Activated naive CD4-positive, alpha-beta T cell treated with anti-CD3 and anti-CD28 coated beads, Interleukin-2, amount 10 ng/mL, durations not matched to agents 7 days and 5 days (primary cell): ENCODE measurements at regions not wholly inside any gene's neighbourhood (a gene's known extent, or its start where the extent isn't known, plus 50 kb on each side); places are given as distances from the start of the nearest gene placed in this dataset.
"Not testable (repeated sequence)": the region's sequence is repeated elsewhere in the genome, so short reads cannot be mapped to it uniquely, and the experiment has no call there.

Source experiments
- CTCF ChIA-PET: fragments of 350-600 bp; sonication (Branson Sonifier 250); formaldehyde crosslinking; loops from one replicate; lab custom pipeline; 2021; ENCODE audit warnings: antibody characterized with exemption; lab: Charles Lee
- DNase-seq: peaks from one replicate; pipeline ENCODE4 v3.0.0-alpha.2; 2020
- H3K27ac Mint-ChIP-seq: one replicate; pipeline ENCODE4 v1.8.0; 2021; ENCODE audit warnings: mild to moderate bottlenecking, moderate library complexity, mixed read lengths
- H3K27me3 Mint-ChIP-seq: one replicate; pipeline ENCODE4 v1.8.0; 2021; ENCODE audit warnings: mild to moderate bottlenecking, mixed read lengths
- H3K36me3 Mint-ChIP-seq: one replicate; pipeline ENCODE4 v1.8.0; 2021; ENCODE audit warnings: mixed read lengths
- H3K4me1 Mint-ChIP-seq: one replicate; pipeline ENCODE4 v1.8.0; 2021; ENCODE audit warnings: mixed read lengths
- H3K4me3 Mint-ChIP-seq: one replicate; pipeline ENCODE4 v1.8.0; 2021; ENCODE audit warnings: mild to moderate bottlenecking, moderate library complexity, mixed read lengths
- H3K9me3 Mint-ChIP-seq: one replicate; pipeline ENCODE4 v1.8.0; 2021; ENCODE audit warnings: mixed read lengths

- CTCF ChIA-PET, H3K4me1 Mint-ChIP-seq, H3K36me3 Mint-ChIP-seq, H3K9me3 Mint-ChIP-seq, H3K27me3 Mint-ChIP-seq, DNase-seq, H3K27ac Mint-ChIP-seq, H3K4me3 Mint-ChIP-seq: not testable (repeated sequence)
Measured at GRCh38 chr5:77894103-77894502, 118.0 kb upstream of the TBCA start.

- no peak overlapping the region for H3K4me3 Mint-ChIP-seq
- no peaks in the 10 kb centered on the region for H3K36me3 Mint-ChIP-seq
- H3K9me3 Mint-ChIP-seq: no peaks in the 10 kb centered on the region
- peaks cover 6% of the 10 kb centered on the region for H3K27me3 Mint-ChIP-seq
- H3K27ac Mint-ChIP-seq: no peak overlapping the region
- no peak for DNase-seq
- H3K4me1 Mint-ChIP-seq: no peaks in the 10 kb centered on the region
- CTCF ChIA-PET: no interaction called here
Measured at GRCh38 chr5:77893225-77893860, 117.2 kb upstream of the TBCA start.

DNA sequence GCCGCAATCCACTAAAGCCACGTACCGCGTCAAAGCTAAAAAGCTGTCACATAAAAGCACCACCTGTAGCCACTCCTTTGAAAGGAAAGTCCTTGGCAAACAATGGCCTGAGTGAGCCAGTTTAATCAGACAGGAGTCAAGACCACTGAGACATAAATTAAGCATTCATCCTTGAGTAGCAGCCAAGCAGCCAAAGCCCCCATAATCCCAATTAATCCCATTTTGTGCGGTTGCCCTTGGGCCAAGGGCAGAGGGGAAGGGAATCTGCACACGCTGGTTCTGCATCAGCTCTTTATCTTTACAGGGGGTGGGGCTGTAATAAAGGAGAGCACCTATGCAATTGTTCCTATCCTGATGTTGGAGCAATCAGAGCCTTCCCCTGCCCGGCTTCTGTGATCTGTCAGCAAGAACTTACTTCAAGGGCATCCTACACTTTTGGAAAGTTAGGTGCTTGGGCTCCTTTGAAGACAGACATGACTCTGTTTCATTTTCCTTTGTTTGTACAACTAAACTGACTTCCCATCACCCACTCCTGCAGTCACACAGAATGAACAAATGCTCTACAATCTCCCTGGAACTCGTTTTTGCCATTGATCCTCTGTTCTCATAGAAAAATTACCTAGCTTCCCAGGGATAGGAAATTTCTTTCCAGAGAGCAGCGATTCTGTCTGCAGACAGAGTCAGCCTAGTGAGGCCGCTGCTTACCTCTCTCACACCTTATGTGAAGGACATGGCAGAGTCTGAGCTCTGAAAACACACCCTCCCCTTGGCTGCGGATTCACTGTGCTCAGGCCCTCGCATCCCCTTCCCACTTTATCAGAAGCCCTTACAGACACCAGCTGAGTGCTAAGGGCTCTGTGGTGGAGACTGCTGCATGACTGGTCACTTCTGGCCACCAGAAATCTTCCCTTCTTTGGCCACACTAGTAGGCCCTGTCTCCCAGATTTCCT, 116.2 kb upstream of the TBCA start:
- H3K4me1 Mint-ChIP-seq: no peaks in the 10 kb centered on the region
- CTCF ChIA-PET: no interaction called here
- no peak overlapping the region for H3K4me3 Mint-ChIP-seq
- no peaks in the 10 kb centered on the region for H3K36me3 Mint-ChIP-seq
- peaks cover 6% of the 10 kb centered on the region for H3K27me3 Mint-ChIP-seq
- no peak for DNase-seq
- H3K9me3 Mint-ChIP-seq: no peaks in the 10 kb centered on the region
- H3K27ac Mint-ChIP-seq: no peak overlapping the region

DNA sequence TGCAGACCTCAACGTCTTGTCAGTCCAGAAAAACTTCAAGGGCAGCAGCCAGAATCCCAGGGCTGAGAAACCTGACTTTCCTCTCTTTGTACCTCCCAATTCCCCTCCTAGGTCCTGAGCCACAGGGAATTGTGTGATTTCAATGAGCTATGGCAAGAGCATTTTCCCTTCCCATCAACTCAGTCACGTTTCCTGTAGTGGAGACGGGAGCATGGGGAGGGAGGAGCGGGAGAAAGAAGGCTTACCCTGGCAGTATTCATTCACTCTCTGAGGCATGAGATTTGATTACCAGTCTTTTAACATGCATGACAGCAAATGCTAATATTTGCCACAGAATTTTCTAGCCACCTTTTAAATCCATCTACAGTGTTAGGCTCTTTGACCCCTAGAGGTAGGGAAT, 109.4 kb upstream of the TBCA start:
- peaks cover 24% of the 10 kb centered on the region for H3K27me3 Mint-ChIP-seq
- no peak for DNase-seq
- CTCF ChIA-PET: no interaction called here
- H3K9me3 Mint-ChIP-seq: no peaks in the 10 kb centered on the region
- H3K27ac Mint-ChIP-seq: no peak overlapping the region
- H3K4me3 Mint-ChIP-seq: no peak overlapping the region
- H3K4me1 Mint-ChIP-seq: peaks cover 2% of the 10 kb centered on the region
- no peaks in the 10 kb centered on the region for H3K36me3 Mint-ChIP-seq

DNA sequence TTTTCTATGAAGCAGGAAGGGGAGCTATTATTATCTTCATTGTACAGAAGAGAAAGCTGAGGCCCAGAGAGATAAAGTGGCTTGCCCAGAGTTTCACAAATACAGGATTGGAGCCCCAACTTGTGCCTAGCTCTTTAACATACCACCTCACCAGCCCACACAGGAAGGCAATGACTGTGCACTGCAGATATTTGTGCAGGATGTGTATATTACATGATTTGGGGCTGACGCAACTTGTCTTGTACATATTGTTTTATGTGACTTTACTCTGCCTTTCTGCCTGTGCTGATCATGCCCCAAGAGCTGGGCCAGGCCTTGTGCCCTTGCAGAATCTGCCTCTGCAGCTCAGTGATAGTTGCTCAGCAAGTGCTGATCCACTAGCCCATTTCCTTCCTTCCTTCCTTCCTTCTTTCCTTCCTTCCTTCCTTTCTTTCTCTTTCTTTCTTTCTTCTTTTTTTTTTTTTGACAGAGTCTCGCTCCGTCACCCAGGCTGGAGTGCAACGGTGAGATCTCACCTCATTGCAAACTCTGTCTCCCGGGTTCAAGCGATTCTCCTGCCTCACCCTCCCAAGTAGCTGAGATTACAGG, 106.6 kb upstream of the TBCA start:
- DNase-seq: no peak
- no peaks in the 10 kb centered on the region for H3K36me3 Mint-ChIP-seq
- H3K4me1 Mint-ChIP-seq: peaks cover 2% of the 10 kb centered on the region
- peaks cover 21% of the 10 kb centered on the region for H3K27me3 Mint-ChIP-seq
- no peaks in the 10 kb centered on the region for H3K9me3 Mint-ChIP-seq
- no peak overlapping the region for H3K4me3 Mint-ChIP-seq
- CTCF ChIA-PET: interaction anchor here (0.7 kb wide), 1 partner anchor 28 kb away, joined by 3 read pairs; no protein-coding TSS in a partner anchor
- no peak overlapping the region for H3K27ac Mint-ChIP-seq

- H3K4me1 Mint-ChIP-seq: peaks cover 2% of the 10 kb centered on the region
- H3K27ac Mint-ChIP-seq: no peak overlapping the region
- no peak for DNase-seq
- CTCF ChIA-PET: interaction anchor here (0.6 to 0.7 kb wide), 2 partner anchors 8 to 126 kb away, joined by 3 read pairs; no protein-coding TSS in a partner anchor
- no peaks in the 10 kb centered on the region for H3K9me3 Mint-ChIP-seq
- H3K27me3 Mint-ChIP-seq: peaks cover 21% of the 10 kb centered on the region
- H3K36me3 Mint-ChIP-seq: no peaks in the 10 kb centered on the region
- no peak overlapping the region for H3K4me3 Mint-ChIP-seq
Measured at GRCh38 chr5:77881528-77881927, 105.4 kb upstream of the TBCA start.

DNA sequence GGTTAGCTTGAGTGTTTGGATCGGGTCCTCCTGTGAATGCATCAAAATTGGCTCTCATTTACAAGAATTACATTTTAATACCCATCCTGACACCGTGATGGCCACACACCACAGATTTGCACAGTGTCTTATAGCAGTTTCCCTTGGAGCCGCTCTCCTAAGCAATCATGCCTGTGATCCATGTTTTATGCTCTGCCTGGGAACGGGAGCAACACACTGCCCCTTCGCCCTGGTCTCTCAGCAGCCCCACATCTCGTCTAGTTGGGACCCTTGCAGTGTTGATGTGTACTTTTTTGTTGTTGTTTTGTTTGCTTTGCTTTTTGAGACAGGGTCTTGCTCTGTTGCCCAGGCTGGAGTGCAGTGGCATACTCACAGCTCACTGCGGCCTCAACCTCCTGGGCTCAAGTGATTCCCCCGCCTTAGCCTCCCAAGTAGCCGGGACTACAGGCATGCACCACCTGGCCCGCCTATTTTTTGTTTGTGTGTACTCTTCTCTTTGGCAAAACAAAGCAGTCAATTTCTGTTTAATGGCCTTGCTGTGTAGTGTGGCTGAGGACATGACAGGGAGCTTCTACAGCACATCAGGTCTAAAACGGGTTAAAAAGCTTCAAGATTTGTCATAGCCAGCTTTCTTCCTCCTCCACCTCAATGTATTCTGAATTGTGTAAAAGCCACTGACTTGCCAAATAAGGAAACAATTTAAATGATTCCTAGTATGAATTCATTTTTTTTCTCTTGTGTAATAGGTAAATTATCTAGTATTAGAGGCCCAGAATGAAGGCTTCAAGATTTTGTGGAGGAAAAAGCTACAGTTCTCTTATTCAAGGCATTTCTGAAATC, 101.6 kb upstream of the TBCA start:
- Mint-ChIP-seq H3K4me3 (no peak overlapping the region), H3K27ac (no peak overlapping the region), H3K27me3 (peaks cover 8% of the 10 kb centered on the region), H3K9me3 (no peaks in the 10 kb centered on the region), H3K36me3 (no peaks in the 10 kb centered on the region), H3K4me1 (peaks cover under 1% of the 10 kb centered on the region)
- no peak for DNase-seq
- CTCF ChIA-PET: no interaction called here

- DNase-seq: no peak
- Mint-ChIP-seq H3K36me3 (no peaks in the 10 kb centered on the region), H3K4me1 (no peaks in the 10 kb centered on the region), H3K27ac (no peak overlapping the region), H3K4me3 (no peak overlapping the region), H3K27me3 (peaks cover 8% of the 10 kb centered on the region), H3K9me3 (no peaks in the 10 kb centered on the region)
- CTCF ChIA-PET: no interaction called here
Measured at GRCh38 chr5:77876862-77877502, 100.8 kb upstream of the TBCA start.

GRCh38 chr5:77876316-77876715, 100.2 kb upstream of the TBCA start:
- DNase-seq: no peak
- CTCF ChIA-PET: no interaction called here
- H3K9me3 Mint-ChIP-seq: no peaks in the 10 kb centered on the region
- no peak overlapping the region for H3K4me3 Mint-ChIP-seq
- H3K4me1 Mint-ChIP-seq: no peaks in the 10 kb centered on the region
- no peak overlapping the region for H3K27ac Mint-ChIP-seq
- peaks cover 8% of the 10 kb centered on the region for H3K27me3 Mint-ChIP-seq
- no peaks in the 10 kb centered on the region for H3K36me3 Mint-ChIP-seq

- no peaks in the 10 kb centered on the region for H3K4me1 Mint-ChIP-seq
- no peak for DNase-seq
- no peaks in the 10 kb centered on the region for H3K9me3 Mint-ChIP-seq
- CTCF ChIA-PET: interaction anchor here (0.7 kb wide), 1 partner anchor 289 kb away, joined by 3 read pairs; no protein-coding TSS in a partner anchor
- H3K4me3 Mint-ChIP-seq: no peak overlapping the region
- no peak overlapping the region for H3K27ac Mint-ChIP-seq
- H3K36me3 Mint-ChIP-seq: no peaks in the 10 kb centered on the region
- H3K27me3 Mint-ChIP-seq: peaks cover 8% of the 10 kb centered on the region
Measured at GRCh38 chr5:77874691-77875090, 98.6 kb upstream of the TBCA start.

- no peaks in the 10 kb centered on the region for H3K4me1 Mint-ChIP-seq
- no peak overlapping the region for H3K27ac Mint-ChIP-seq
- DNase-seq: no peak
- no peaks in the 10 kb centered on the region for H3K36me3 Mint-ChIP-seq
- peaks cover 13% of the 10 kb centered on the region for H3K27me3 Mint-ChIP-seq
- no peak overlapping the region for H3K4me3 Mint-ChIP-seq
- H3K9me3 Mint-ChIP-seq: no peaks in the 10 kb centered on the region
- CTCF ChIA-PET: no interaction called here
Measured at GRCh38 chr5:77873239-77873638, 97.1 kb upstream of the TBCA start.

GRCh38 chr5:77871946-77872345, 95.8 kb upstream of the TBCA start:
- H3K9me3 Mint-ChIP-seq: no peaks in the 10 kb centered on the region
- no peak overlapping the region for H3K4me3 Mint-ChIP-seq
- DNase-seq: no peak
- H3K27me3 Mint-ChIP-seq: peaks cover 13% of the 10 kb centered on the region
- no peak overlapping the region for H3K27ac Mint-ChIP-seq
- no peaks in the 10 kb centered on the region for H3K36me3 Mint-ChIP-seq
- H3K4me1 Mint-ChIP-seq: no peaks in the 10 kb centered on the region
- CTCF ChIA-PET: no interaction called here

- Mint-ChIP-seq H3K27me3 (peaks cover 13% of the 10 kb centered on the region), H3K4me3 (no peak overlapping the region), H3K9me3 (no peaks in the 10 kb centered on the region), H3K36me3 (no peaks in the 10 kb centered on the region), H3K27ac (no peak overlapping the region), H3K4me1 (no peaks in the 10 kb centered on the region)
- CTCF ChIA-PET: no interaction called here
- DNase-seq: no peak
Measured at GRCh38 chr5:77871016-77871415, 94.9 kb upstream of the TBCA start.
